GM12873 (cell line): ENCODE measurements at regions not wholly inside any gene's neighbourhood (a gene's known extent, or its start where the extent isn't known, plus 50 kb on each side); places are given as distances from the start of the nearest gene placed in this dataset.

Source experiments
- CTCF ChIP-seq: IDR thresholded peaks from 2 replicates; pipeline ENCODE4 v1.5.1; 2012; ENCODE audit warnings: low read depth, mild to moderate bottlenecking, moderate library complexity, low read length, control low read depth; ENCODE audit not compliant: insufficient read depth; ENCODE audit errors: missing control alignments

- TF ChIP-seq CTCF: no peak
Observed at GRCh38 chr3:44076221-44076829, 165.4 kb upstream of the TOPAZ1 start.

GRCh38 chr3:44077267-44077666, 164.4 kb upstream of the TOPAZ1 start:
- TF ChIP-seq CTCF: peak; percentile 18

GRCh38 chr3:44078863-44079262, 162.8 kb upstream of the TOPAZ1 start:
- no peak for TF ChIP-seq CTCF

GRCh38 chr3:44079916-44080315, 161.8 kb upstream of the TOPAZ1 start:
- no peak for TF ChIP-seq CTCF

- no peak for TF ChIP-seq CTCF
Observed at GRCh38 chr3:44080474-44081072, 161.1 kb upstream of the TOPAZ1 start.

GRCh38 chr3:44090036-44090435, 151.7 kb upstream of the TOPAZ1 start:
- TF ChIP-seq CTCF: no peak

GRCh38 chr3:44092497-44092896, 149.2 kb upstream of the TOPAZ1 start:
- TF ChIP-seq CTCF: no peak

- TF ChIP-seq CTCF: no peak
Observed at GRCh38 chr3:44093531-44093930, 148.2 kb upstream of the TOPAZ1 start.
